Ecto neural progenitor cell (in vitro differentiated cells): ENCODE measurements at regions not wholly inside any gene's neighbourhood (a gene's known extent, or its start where the extent isn't known, plus 50 kb on each side); places are given as distances from the start of the nearest gene placed in this dataset.

ENCODE experiments used
- DNase-seq: peaks from one replicate; pipeline ENCODE4 v3.0.0-alpha.2; 2018; ENCODE audit warnings: low spot score

DNA sequence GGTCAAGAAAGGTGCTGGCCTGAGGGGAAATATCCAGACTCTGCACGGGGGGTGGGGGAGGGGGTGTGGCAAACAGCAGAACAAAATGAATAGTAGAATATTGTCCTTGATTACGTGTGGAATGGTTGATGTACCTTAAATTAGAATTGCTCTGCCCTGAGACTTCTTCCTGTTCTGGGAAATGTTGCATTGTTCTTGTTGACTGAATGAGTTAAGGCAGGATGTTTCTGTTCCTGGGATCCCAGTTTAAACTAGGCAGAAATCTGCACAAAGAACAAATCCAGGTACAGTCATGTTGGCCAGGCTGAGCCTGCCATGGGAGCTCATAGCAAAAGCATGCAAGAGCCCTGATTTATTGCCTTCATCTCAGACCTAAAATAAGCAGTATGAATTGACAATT lies 558.7 kb upstream of the VSTM2A start:
- DNase-seq, result no peak

DNA sequence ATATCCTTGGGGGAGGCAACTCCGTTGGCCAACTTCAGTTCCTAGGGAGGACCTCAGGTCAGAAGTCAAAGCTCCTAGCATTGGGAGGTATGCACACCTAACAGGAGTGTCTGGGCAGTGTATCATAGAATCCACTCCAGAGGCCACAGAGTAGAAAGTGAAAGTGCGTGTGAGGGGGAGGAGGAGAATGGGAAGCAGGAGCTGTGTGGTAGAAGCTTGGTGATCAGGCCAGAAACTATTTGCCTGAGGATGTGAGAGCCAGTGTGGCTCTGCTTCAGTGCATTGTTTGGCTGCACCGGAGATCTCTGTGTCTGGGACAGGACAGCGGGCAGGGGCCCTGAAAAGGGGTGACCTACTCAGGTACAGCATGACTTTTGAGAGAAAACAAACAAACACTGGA lies 557.4 kb upstream of the VSTM2A start:
- no peak for DNase-seq

DNA sequence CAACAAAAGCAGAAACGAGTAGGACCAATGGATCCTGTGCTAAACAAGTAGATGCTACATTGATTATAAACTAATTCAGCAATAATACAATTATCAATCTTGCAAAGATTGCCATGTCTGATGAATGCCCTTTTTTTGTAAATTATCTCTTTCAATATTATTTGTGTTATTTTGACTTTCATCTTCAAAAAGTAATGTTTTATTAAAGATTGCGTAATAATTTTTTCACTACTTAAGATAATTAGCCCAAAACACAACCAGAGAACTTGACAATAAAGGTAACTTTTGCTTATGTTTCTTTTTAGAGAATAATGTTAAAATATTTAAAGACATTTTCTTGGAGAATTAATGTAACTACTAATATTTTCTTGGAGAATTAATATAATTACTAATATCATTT lies 553.8 kb upstream of the VSTM2A start:
- DNase-seq, result no peak

DNA sequence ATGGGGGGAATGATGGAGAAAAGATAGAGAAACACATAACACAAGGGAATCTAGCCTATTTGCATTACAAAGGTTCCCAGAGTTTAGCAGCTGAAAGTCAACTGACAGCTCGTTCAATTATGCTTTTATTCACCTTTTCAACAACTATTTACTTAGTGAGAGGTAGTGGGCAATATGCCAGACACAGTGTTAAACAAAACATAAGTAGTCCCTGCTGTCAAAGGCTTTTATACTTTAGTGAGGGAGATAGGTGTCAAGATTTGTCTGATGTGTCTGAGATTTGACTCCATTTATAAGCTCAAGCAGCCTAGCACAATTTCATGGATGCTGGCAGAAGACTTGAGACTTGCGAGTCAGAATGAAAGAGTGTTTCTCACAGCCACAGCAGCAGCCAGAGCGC lies 549.0 kb upstream of the VSTM2A start:
- no peak for DNase-seq

DNA sequence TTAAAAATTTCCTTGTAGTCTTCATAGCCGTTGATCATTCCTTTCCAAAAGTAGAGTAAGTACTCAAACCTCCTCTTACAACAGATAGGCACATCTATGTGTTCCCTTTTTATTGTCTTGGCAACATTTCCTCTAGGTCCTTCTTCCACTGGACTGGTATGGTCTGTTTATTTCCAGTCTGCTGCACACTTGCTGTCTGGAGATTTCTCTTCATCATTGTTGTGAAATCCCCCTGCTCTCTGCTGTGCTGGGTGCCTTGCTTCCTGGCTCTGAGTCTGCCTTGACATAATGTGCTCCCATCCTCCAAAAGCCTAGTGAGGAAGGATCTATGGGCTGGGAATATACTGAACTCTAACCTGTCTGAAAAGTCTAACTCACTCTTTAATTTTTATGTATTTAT lies 545.3 kb upstream of the VSTM2A start:
- no peak for DNase-seq

DNA sequence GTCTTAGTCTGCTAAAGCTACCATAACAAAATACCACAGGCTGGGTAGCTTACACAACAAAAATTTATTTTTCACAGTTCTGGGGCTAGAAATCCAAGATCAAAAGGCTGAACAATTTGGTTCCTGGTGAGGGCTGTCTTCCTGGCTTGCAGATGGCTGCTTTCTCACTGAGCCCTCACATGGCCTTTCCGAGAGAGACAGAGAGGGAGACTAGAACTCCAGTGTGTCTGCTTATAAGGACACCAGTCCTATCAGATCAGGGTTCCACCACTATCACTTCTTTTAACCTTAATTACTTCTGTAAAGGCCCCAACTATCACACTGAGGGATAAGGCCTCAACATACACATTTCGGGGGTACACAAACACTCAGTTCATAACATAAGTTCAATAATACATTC lies 527.4 kb upstream of the VSTM2A start:
- DNase-seq, result no peak

DNA sequence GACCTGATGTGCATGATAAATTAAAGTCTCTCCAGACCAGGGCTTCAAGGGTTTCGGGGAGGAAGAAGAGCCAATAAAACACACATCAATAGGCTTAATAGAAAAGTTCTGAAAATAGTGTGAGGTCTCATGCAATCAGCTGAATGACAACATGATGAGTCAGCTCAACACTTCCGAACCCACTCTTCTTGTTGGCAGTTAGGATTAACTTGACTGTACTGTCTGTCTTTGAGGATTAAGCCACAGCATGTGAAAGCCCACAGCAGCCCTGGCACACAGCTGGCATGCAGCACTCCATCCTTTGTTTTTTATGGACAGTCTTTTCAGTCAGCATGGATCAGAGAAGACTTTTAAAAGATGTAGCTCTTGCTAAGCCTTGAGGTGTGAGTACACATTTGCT lies 526.9 kb upstream of the VSTM2A start:
- no peak for DNase-seq

DNA sequence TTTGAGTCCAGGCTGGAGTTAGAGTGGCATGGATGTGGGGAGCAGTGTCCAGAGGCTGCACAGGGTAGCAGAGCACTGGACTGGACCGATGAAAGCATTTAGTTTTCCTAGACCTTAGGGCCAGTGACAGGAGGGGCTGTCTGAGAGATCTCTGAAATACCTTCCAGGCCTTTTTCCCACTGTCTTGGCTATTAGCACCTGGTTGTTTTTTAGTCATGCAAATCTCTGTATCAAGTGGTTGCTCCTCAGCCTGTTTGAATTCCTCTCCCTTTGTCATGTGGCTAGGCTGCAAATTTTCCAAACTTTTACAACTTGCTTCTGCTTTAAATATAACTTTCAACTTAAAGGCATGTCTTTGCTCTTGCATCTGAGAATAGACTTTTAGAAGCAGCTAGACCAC lies 504.3 kb upstream of the VSTM2A start:
- no peak for DNase-seq

DNA sequence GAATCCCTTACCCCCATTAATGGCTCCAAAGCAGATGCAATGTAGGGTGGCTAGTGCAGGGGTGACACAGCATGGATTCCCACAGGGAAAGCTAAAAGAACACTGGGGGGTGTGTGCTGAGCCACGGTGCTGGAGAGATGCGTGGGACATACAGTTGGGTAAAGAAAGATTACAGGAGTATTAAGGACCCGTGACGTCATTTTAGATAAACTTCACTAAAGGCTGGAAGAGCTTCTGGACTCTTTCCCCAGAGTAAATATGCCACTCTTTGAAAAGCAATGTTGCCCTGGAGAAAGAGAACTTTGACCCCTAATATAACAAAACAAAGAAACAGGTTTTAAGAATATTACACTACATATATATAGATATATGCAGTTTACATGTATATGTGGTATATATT lies 481.5 kb upstream of the VSTM2A start:
- DNase-seq, result no peak

DNA sequence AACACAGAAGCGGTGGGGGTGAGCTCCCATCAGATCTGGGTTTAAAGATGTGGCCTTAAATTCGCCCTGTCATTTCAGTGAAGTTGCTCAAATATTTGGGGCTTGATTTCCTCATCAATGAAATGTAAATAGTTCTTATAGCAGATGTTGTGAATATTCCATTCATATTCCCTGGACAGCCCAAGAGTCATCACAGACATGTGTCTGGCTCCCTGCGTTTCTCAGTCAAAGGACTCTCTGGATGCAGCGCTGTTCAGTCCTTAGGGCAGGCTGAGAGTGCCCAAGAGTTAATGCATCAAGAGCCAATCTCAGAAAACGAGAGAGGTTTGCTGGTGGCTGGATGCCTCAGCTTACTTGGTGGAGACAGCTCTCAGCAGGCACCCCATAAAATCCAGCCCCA lies 475.5 kb upstream of the VSTM2A start:
- DNase-seq, result no peak

DNA sequence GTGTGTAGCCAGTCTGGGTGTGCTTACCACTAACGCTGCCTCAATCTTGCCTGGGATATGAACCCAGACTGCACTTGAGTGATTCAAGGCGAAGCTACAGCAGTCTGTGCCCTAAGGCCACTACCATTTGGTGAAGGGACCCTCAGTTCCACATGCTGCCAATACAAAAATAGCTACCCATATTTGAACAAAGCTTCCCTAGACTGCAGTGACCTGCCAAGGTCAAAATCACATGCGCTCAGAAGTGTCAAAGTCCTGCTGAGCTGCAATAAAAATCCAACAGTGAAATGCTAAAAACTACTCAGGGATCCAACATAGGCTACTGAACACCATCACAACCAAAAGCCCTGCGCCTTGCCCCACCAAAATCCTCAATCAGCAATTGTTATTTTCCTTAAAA lies 472.3 kb upstream of the VSTM2A start:
- DNase-seq, result no peak

DNA sequence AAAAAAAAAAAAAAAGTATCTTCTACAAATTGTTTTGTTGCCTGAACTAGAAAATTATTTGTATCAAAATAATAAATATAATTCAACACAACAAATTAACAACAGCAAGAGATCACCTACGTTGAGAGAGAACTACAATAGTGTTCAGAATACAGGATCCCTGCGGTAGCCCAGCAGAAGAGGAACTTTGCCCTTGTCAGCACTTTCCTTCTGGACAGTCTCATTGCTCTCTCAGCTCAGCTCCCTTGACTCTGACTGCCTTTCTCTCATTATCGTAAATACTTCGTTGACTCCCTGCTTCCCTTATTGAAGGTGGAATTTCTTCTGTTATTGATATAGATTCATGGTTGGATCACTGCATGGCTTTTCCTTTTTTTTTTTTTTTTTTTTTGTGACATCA lies 469.5 kb upstream of the VSTM2A start:
- DNase-seq, result no peak

DNA sequence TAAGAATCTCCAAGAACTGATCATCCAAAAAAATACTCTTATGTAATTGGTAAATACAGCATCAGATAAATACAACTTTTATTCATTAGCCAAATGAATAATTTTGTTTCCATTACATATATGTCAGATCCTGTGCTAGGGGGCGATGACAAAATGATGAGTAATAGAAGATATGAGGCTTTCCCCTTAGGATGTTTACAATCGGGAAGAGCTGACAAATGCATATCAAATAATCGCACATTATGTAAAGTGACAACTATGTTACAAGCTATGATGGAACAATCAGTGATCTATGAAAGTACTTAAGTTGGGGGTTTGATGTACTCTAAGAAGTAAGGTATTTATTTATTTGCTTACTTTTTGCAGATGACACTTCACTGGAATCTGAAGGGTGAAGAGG lies 465.6 kb upstream of the VSTM2A start:
- no peak for DNase-seq

DNA sequence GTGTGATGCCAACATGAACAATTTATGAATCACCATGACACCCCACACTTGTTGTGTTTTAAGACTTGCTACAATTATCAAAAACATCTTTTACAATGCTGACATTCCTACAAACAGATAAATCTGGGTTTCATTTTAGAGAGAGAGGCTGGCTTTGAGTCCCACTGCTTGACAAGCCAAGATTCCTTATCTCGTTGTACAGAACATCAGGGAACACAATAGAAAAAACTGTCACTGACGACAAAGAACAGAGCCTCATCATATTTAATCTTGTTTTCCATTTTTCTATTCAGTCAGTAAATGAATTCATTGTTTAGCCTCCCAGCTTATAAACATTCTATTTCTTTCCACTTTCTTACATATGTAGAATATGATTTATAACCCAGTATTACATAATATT lies 461.6 kb upstream of the VSTM2A start:
- DNase-seq, result no peak

DNA sequence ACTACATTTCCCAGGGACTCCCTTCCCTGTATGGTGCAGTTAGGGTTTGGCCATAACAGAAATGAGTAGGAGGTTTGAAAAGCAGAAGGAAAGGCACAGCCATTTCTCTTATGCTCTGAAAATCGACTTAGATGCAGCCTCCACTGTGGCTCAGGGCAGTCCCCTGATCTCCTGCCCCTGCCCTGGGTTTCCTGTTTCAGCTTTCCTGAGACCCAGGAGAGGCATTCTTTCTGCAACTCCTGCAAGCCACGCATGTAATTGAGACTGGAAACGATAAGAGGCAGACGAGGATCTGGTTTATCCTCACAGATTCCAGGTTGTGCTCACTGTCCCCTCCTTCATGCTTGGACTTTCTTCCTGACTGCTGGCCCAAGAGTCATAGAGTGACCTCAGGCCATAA lies 461.2 kb upstream of the VSTM2A start:
- DNase-seq, result no peak

DNA sequence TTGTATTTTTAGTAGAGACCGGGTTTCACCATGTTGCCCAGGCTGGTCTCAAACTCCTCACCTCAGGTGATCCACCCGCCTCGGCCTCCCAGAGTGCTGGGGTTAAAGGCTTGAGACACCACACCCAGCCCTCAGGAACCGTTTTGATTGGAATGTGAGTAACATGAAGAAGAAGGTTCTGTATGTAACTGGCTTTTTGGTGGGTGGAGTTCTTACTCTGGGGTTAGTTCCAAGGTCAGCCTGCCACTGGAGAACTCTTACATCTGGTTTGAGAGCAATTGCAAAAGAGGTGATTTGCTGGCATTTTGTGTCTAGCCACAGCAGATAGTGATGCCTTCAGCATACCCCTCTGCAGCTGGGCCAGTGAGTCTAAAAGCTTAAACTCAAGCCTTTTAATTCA lies 457.8 kb upstream of the VSTM2A start:
- DNase-seq, result no peak

DNA sequence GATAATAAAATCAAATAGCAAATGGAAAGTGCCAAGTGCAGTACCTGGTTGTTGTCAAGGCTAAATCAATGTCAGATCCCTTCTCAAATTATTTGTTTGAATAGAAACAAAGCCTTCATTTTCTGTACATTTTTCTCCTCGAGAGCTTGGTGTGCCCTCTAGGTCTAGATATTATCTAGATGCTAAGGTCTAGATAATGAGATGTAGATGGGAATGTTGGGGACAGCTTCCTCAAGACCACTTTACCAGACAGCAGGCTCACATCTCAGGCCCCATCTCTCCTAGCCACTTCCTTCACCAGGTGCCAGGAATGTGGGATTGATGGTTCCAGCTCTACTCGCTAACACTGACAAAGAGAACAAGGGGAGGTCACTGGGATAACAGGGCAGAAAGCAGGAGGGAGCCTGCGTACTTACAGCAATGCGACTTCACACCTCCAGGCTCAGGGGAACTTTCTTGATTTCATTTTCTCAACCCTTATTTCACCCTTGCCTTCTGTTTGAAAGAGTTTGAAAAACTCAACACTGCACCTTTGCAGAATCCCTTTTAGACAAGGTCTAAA lies 451.4 kb upstream of the VSTM2A start:
- DNase-seq, result no peak

DNA sequence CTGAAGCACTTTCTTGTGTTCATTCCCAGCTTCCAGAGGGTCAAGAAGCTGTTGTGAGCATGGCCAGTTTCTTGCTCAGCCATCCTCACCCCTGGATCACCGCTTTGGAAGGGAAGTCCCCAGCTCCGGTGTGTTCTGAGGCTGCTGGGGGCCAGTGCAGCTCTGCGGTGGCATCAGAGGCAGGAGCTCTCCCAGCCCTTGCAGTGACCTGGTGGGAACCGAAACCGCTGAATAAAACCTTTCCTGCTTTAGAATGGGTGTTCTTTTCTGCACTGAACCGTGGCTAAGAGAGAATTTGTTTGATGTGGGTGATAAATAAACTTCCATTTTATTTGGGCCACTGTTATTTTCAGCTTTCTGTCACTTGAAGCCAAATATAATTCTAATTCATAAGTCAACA lies 450.9 kb upstream of the VSTM2A start:
- DNase-seq, result no peak

DNA sequence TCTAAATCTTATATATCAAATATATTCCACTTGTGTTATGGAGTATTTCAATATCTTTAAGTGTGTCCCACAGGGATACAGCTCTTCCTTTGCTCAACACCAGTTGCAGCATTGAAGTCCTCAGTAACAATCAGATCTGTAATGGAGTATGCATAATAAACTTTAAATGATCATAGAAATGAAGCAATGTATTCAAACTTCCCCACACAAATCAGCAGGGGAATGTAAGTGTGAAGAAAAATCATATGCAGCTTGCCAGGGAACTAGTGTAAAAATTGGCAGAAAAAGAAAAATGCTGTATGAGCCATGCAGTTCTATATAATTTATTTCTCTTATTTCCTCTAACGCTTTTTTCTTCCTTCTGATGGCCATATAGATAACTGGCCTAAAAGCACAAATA lies 444.3 kb upstream of the VSTM2A start:
- DNase-seq, result no peak

DNA sequence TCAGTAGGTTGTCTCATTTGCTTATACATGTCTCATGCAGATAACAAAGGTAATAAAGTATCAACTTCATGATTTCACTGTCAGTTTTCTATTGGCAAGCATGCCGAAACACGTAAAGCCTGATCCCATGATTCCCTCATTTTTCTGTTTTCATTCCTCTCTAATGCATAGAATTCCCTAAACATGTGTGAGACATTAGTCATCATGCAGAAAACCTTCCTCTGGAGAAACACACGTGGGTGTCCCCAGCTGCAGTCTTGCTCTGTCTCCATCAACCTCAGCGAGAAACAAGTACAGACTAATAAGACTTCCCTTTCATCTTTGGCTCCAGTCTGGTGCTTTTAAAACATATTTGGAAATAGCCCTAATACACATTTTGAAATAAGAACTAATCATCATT lies 432.7 kb upstream of the VSTM2A start:
- no peak for DNase-seq

DNA sequence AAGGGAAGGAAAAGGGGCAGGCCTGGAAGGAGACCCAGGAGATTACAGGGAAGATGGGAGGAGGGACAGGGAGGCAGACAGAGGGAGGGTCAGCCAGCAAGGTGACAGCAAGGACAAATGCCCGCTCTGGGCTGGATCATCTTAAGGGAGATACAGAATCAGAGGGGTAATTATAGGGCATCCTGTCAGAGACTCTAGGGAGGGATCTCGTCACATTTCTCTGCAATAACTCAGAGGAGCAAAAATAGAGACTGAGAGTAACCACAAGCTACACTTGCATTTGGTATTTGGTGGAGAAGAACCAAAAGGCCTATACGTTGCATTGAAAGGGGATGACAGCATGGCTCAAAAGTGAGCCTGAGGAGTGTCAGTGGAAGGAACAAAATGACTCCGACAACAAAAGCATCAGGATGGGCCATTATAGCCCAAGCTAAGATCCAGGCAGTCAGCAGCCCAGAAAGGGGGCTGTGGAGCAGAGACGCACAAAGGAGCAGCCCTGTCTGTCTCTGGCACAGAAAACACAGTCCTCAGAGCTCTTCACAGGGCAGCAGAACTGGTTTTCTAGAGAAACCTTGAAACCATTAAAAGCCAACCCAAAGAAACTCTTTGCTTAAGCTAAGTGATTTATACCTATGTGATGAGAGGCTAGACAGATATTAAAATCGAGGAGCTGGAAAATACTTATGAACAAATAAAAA lies 430.2 kb upstream of the VSTM2A start:
- no peak for DNase-seq

DNA sequence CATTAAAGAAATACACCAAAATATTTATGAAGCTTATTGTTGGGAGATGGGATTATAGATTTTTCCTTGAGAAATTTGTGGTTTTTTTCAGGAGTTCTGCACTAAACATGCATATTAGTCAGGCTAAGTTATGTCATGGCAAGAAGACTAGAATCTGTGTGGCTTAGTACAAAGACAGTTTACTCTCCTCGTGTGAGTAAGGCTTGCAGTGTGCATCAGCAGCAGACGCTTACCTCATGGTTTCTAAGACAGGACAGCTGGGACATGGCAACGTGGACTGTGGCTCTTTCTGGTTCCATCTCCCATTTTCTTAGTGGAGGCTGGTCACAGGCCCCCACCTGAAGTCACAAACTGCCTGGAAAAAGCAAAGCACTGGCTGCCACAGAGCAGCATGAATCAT lies 429.6 kb upstream of the VSTM2A start:
- no peak for DNase-seq

DNA sequence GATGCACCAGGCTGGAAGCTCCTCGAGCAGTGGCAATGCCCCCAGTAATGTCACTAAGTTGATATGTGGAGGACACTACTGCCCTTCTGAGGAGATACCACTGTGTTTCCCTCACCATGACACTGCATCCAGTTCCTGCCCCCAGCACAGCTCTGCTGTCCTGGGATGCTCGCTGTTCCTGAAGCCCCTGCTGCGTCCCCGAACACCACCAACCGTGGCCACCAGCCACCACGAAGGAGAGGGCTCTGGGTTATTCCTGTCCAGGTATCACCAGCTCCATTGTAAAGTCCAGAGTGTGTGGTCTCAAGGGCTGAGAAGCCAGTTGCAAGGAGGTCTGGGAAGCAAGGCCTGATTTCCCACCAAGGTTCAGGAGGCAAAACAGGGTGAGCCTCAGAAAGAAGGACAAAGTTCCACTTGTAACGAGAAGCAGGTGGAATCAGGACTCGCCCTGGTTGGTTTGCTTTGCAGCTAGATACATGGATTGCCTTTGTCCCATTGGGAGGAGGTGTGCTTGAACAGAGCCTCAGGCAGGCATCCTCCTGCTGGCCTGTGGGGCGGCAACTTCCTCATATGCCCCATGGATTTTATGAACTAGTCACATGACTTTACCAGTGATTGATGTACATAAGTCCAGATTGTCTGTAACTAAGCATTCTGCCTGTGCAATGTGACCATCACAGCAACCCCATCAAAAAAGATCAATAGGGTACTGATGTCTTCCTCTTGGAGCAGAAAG lies 427.0 kb upstream of the VSTM2A start:
- no peak for DNase-seq

DNA sequence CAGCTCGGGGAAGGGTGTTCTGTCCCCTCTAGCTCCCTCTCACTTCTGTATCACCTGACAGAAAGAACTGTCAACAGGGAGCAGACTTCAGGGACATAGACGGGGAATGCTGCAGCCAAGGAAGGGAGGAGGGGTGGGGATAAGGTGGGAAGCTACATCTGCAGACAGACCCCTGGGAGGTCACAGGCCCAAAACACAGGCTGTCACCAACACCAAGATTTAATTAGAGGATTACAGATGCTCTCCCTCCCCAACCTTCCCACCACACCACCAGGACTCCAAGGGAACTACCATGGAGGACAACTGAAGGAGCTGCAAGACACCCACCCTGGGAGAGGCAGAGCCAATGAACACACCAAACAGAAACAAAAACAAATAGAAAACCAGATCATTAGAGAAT lies 425.2 kb upstream of the VSTM2A start:
- DNase-seq, result no peak
